ENCODE measurements at regions not wholly inside any gene's neighbourhood (a gene's known extent, or its start where the extent isn't known, plus 50 kb on each side); places are given as distances from the start of the nearest gene placed in this dataset.
"Not testable (repeated sequence)": the region's sequence is repeated elsewhere in the genome, so short reads cannot be mapped to it uniquely, and the experiment has no call there.

- no peak for DNase-seq (ENCODE audit: low read depth)
These were observed 62.2 kb downstream of the CCNE1 start for GRCh38 chr19:29873801-29874575.

DNA sequence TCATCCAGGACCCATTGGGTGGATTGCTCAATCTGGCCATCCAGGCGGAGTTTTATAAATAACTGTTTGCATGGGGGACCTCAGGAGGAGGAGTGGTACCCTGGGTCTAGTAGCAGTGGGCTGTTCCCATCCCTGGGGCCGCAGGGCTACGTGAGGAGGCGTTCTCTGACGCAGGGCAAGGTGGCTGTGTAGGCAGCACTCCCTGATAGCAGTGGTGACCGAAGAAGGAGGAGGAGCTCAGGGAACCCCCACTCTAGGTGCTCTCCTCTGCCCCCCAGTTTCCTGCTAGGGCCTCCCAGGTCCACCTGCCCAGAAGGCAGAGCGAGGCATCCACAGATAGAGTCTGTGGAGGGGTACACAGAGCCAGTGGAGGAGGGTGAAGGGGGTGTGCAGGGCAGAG lies 64.1 kb downstream of the CCNE1 start:
- DNase-seq (ENCODE audit: low read depth), result no peak

DNA sequence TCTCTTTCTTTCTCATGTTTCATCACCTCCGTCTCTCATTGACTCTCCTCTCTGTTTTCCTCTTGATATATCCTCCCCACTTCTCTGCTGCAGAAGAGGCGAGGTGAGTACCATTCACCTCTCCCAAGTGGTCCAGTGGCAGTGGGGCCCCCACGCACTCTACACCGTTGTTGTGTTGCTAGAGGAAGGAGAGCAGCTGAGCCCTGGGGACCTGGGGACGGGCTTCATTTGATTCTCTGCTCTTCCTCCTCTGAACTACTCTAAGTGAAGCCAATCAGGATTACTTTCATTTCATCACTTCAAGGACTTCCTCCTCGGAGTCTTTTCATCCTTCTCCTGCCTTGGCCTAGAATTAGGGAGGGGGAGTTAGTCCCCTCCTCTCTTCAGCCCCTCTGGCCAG lies 64.6 kb downstream of the CCNE1 start:
- no peak for DNase-seq (ENCODE audit: low read depth)

- not testable (repeated sequence) for DNase-seq (ENCODE audit: low read depth)
These were observed 65.1 kb downstream of the CCNE1 start for GRCh38 chr19:29876908-29877307.

- DNase-seq (ENCODE audit: low read depth), result peak; percentile 8
These were observed 62.9 kb upstream of the URI1 start for GRCh38 chr19:29878973-29879654.

GRCh38 chr19:29879655-29879974 lies 62.4 kb upstream of the URI1 start:
- DNase-seq (ENCODE audit: low read depth), result no peak

GRCh38 chr19:29880498-29881081 lies 61.4 kb upstream of the URI1 start:
- DNase-seq (ENCODE audit: low read depth), result no peak

DNA sequence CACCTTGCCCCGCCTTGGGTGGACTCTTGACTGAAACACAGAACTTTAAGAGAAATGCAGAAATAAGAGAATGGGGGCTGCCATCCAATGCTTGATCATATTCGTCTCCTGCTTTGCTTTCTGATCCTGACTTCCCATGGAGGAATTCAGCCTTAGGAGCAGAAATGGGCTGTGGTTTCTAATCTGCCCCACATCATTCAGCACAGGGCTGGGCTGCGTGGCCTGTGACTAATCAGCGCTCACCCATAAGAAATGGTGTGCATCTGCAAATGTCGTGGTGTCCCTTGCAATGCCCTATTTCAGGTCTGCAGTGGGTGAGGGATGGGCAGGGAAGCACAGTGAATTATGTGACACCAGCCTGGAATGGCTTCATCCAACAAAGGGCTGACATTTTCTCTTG lies 60.7 kb upstream of the URI1 start:
- DNase-seq (ENCODE audit: low read depth), result no peak

DNA sequence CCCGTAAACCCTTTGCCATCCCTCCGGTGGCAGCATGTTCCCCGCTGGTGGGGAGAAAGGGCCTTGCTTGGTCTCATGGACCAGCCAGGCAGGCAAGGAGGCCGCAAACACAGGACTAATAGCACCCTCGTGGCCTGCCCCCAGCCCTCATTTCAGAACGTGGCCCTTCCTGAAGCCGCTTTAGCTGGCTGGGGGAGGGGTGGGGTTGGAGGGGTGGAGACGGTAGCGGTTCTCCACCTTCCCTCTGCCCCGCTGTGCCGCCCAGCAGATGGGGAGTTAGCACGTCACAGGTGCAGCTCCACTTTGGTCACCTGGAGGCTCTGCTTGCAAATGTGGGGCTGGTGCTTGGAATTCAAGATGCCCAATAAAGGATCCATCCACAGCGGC lies 59.3 kb upstream of the URI1 start:
- DNase-seq (ENCODE audit: low read depth), result no peak

GRCh38 chr19:29884044-29884443 lies 58.0 kb upstream of the URI1 start:
- DNase-seq (ENCODE audit: low read depth), result no peak

DNA sequence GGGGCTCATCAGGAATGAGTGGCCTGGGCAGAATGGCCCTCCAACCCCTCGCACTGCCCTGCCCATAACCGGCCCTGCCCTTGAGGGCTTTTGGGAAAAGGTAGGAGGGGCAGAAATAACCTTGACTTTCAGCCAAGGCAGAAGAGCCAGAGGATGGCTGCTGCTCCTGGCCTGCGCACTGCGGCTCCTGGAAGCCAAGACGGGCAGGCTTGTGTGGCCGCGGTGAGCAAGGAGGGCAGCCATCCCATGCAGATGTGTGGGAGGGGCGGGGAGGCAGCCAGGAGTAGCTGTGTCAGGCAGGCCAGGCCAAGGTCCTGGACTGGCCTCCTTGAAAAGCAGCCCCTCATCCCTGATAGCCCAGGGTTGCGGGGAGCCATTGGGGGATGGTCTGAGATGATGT lies 57.6 kb upstream of the URI1 start:
- DNase-seq (ENCODE audit: low read depth), result no peak

- not testable (repeated sequence) for DNase-seq (ENCODE audit: low read depth)
These were observed 55.9 kb upstream of the URI1 start for GRCh38 chr19:29886106-29886505.

DNA sequence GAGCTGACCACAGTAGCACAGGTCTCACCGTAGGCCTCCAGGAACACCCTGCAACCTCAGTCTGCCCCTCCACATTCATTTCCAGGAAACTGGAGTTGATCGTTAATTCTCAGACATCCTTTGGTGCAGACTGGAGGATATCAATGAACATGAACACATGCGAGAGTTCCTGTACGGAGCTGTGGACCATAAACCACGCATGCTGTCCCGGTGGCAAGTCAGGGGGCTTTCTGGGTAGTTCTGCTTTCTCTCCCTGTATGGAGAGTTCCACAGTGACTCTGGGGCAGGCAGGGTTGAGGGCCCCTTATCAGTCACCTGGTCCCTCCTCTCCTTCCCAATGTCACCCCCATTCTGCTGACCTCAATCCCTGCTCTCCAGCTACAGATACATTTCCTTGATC lies 55.5 kb upstream of the URI1 start:
- no peak for DNase-seq (ENCODE audit: low read depth)

DNA sequence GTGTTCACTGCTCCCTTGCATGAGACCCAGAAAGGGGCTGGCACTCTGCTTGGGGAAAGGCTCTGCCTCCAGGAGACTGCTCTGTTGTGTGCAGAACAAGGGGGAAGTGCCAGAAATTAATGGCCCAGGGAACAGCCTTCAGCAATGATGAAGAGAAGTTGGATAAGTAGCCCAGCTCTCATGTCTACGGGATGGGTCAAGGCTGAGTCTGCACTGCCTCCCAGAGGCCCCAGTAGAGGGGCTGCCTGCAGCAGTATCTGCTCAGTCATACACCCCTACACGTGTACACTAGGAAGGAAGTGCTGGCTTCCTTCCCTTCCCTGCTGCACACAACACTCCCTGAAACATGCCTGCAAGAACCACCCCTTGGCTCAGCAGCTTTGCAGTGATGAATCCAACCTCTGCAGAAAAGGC lies 54.6 kb upstream of the URI1 start:
- DNase-seq (ENCODE audit: low read depth), result no peak

DNA sequence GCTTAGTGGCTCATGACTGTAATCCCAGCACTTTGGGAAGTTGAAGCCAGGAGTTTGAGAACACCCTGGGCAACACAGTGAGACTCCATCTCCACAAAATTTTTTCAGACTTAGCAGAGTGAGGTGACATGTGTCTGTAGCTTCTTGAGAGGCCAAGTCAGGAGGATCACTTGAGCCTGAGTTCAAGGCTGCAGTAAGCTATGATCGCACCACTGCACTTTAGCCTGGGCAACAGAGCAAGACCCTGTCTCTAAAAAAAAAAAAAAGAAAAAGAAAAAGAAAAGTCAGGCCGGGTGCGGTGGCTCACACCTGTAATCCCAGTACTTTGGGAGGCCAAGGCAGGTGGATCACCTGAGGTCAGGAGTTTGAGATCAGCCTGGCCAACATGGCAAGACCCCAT lies 54.0 kb upstream of the URI1 start:
- not testable (repeated sequence) for DNase-seq (ENCODE audit: low read depth)

DNA sequence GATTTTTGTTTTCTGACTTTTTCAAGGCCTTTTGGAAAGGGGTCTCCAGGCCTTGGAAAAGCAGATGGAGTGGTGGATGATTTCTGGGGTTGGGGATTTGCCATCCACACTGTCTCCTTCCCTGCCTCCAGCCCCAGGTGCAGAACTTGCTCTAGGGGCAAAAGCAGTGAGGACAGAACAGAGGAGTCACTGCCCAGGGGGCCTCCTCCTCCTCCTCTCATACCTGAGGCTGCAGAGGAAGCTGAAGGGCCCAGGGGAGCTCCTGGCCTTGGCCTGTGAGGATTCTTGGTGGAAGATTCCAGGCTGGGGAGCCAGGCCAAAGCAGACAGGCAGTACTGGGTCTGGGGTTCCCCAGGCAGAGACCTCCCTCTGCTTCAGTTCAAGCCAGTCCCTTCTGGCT lies 52.3 kb upstream of the URI1 start:
- no peak for DNase-seq (ENCODE audit: low read depth)

- DNase-seq (ENCODE audit: low read depth), result no peak
These were observed 51.6 kb upstream of the URI1 start for GRCh38 chr19:29890392-29890791.

All from amniotic epithelial cell (primary cell).